ENCODE measurements at regions not wholly inside any gene's neighbourhood (a gene's known extent, or its start where the extent isn't known, plus 50 kb on each side); places are given as distances from the start of the nearest gene placed in this dataset.

GRCh38 chr1:185573677-185574076 lies 160.5 kb upstream of the HMCN1 start:
- ATAC-seq, result no peak
- TF ChIP-seq, protein P1, sequence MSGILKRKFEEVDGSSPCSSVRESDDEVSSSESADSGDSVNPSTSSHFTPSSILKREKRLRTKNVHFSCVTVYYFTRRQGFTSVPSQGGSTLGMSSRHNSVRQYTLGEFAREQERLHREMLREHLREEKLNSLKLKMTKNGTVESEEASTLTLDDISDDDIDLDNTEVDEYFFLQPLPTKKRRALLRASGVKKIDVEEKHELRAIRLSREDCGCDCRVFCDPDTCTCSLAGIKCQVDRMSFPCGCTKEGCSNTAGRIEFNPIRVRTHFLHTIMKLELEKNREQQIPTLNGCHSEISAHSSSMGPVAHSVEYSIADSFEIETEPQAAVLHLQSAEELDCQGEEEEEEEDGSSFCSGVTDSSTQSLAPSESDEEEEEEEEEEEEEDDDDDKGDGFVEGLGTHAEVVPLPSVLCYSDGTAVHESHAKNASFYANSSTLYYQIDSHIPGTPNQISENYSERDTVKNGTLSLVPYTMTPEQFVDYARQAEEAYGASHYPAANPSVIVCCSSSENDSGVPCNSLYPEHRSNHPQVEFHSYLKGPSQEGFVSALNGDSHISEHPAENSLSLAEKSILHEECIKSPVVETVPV (CRISPR knock-in tag; IDR thresholded peaks at IDR 0.05), result no peak
- TF ChIP-seq GLIS3 (CRISPR knock-in tag; IDR thresholded peaks at IDR 0.05), result no peak
- TF ChIP-seq, protein P2, sequence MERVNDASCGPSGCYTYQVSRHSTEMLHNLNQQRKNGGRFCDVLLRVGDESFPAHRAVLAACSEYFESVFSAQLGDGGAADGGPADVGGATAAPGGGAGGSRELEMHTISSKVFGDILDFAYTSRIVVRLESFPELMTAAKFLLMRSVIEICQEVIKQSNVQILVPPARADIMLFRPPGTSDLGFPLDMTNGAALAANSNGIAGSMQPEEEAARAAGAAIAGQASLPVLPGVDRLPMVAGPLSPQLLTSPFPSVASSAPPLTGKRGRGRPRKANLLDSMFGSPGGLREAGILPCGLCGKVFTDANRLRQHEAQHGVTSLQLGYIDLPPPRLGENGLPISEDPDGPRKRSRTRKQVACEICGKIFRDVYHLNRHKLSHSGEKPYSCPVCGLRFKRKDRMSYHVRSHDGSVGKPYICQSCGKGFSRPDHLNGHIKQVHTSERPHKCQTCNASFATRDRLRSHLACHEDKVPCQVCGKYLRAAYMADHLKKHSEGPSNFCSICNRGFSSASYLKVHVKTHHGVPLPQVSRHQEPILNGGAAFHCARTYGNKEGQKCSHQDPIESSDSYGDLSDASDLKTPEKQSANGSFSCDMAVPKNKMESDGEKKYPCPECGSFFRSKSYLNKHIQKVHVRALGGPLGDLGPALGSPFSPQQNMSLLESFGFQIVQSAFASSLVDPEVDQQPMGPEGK (CRISPR knock-in tag; IDR thresholded peaks at IDR 0.05; ENCODE audit: borderline replicate concordance), result no peak
- no peak for TF ChIP-seq SNAI2 (CRISPR knock-in tag; IDR thresholded peaks at IDR 0.05)
- no peak for TF ChIP-seq ARNTL (CRISPR knock-in tag; IDR thresholded peaks at IDR 0.05; ENCODE audit: borderline replicate concordance, low read depth)
- TF ChIP-seq, protein P3, sequence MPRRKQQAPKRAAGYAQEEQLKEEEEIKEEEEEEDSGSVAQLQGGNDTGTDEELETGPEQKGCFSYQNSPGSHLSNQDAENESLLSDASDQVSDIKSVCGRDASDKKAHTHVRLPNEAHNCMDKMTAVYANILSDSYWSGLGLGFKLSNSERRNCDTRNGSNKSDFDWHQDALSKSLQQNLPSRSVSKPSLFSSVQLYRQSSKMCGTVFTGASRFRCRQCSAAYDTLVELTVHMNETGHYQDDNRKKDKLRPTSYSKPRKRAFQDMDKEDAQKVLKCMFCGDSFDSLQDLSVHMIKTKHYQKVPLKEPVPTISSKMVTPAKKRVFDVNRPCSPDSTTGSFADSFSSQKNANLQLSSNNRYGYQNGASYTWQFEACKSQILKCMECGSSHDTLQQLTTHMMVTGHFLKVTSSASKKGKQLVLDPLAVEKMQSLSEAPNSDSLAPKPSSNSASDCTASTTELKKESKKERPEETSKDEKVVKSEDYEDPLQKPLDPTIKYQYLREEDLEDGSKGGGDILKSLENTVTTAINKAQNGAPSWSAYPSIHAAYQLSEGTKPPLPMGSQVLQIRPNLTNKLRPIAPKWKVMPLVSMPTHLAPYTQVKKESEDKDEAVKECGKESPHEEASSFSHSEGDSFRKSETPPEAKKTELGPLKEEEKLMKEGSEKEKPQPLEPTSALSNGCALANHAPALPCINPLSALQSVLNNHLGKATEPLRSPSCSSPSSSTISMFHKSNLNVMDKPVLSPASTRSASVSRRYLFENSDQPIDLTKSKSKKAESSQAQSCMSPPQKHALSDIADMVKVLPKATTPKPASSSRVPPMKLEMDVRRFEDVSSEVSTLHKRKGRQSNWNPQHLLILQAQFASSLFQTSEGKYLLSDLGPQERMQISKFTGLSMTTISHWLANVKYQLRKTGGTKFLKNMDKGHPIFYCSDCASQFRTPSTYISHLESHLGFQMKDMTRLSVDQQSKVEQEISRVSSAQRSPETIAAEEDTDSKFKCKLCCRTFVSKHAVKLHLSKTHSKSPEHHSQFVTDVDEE (CRISPR knock-in tag; IDR thresholded peaks at IDR 0.05), result no peak
- TF ChIP-seq OSR1 (CRISPR knock-in tag; IDR thresholded peaks at IDR 0.05), result no peak
- TF ChIP-seq ESRRG (CRISPR knock-in tag; IDR thresholded peaks at IDR 0.05), result no peak
- no peak for TF ChIP-seq TOX (CRISPR knock-in tag; IDR thresholded peaks at IDR 0.05; ENCODE audit: borderline replicate concordance)
- TF ChIP-seq ZNF70 (CRISPR knock-in tag; IDR thresholded peaks at IDR 0.05), result no peak
- TF ChIP-seq ZNF565 (CRISPR knock-in tag; conservative IDR thresholded peaks at IDR 0.05; ENCODE audit: low read depth), result no peak
- TF ChIP-seq, protein P4, sequence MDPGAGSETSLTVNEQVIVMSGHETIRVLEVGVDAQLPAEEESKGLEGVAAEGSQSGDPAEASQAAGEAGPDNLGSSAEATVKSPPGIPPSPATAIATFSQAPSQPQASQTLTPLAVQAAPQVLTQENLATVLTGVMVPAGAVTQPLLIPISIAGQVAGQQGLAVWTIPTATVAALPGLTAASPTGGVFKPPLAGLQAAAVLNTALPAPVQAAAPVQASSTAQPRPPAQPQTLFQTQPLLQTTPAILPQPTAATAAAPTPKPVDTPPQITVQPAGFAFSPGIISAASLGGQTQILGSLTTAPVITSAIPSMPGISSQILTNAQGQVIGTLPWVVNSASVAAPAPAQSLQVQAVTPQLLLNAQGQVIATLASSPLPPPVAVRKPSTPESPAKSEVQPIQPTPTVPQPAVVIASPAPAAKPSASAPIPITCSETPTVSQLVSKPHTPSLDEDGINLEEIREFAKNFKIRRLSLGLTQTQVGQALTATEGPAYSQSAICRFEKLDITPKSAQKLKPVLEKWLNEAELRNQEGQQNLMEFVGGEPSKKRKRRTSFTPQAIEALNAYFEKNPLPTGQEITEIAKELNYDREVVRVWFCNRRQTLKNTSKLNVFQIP (CRISPR knock-in tag; IDR thresholded peaks at IDR 0.05; ENCODE audit: borderline replicate concordance, low read depth), result no peak

DNA sequence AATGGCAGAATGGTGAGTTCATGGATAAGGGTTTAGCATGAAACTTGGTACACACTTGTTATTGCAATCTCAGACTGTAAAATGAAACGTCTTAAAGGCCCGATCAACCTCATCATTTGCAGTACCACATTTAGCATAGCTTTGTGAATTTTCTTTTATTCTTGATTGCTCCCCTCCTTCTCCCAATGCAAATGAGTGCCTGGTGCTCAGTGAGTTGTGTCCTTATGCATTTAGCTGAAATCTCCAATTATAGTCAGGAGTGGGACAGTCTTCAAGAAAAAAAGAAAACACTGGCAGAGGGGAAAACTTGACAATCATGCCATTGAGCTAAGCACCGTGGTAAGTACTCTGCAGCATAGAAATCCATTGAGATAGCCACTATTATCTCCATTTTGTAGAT lies 161.0 kb upstream of the HMCN1 start:
- no peak for ATAC-seq
- TF ChIP-seq RARB (CRISPR knock-in tag; IDR thresholded peaks at IDR 0.05) (no peak), ISL1 (CRISPR knock-in tag; IDR thresholded peaks at IDR 0.05) (no peak), BACH2 (CRISPR knock-in tag; IDR thresholded peaks at IDR 0.05; ENCODE audit: borderline replicate concordance) (no peak), ZNF70 (CRISPR knock-in tag; IDR thresholded peaks at IDR 0.05) (no peak), ZC3H10 (CRISPR knock-in tag; IDR thresholded peaks at IDR 0.05) (no peak), TCF4 (CRISPR knock-in tag; IDR thresholded peaks at IDR 0.05; ENCODE audit: borderline replicate concordance) (no peak), ZNF8 (CRISPR knock-in tag; IDR thresholded peaks at IDR 0.05) (no peak), PPARA (CRISPR knock-in tag; IDR thresholded peaks at IDR 0.05; ENCODE audit: borderline replicate concordance) (no peak)
- TF ChIP-seq, protein P4 (CRISPR knock-in tag; IDR thresholded peaks at IDR 0.05; ENCODE audit: borderline replicate concordance, low read depth), result no peak

DNA sequence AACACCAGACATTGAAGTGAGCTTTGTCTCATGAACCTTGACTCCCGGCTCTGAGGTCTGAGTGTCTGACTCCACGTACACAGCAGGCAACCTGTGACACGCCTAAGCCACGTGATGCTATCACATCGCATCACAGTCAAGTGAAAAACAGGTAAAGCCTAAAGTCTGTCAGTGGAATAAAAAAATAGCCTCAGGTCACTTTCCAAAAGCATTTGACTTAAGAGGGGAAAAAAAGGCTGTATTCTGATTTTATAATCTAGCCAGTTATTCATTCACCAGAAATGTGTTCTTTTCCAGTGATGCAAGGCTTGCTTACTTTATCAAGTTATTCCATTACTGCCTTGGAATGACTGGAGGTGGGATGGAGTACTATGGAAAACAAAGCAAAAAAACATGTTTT lies 163.2 kb upstream of the HMCN1 start:
- no peak for ATAC-seq
- TF ChIP-seq CSDC2 (CRISPR knock-in tag; IDR thresholded peaks at IDR 0.05) (no peak), SNAI2 (CRISPR knock-in tag; IDR thresholded peaks at IDR 0.05) (no peak), GLIS3 (CRISPR knock-in tag; IDR thresholded peaks at IDR 0.05) (no peak), ZFP30 (CRISPR knock-in tag; IDR thresholded peaks at IDR 0.05) (no peak), RARB (CRISPR knock-in tag; IDR thresholded peaks at IDR 0.05) (no peak), TOX (CRISPR knock-in tag; IDR thresholded peaks at IDR 0.05; ENCODE audit: borderline replicate concordance) (no peak), ZNF565 (CRISPR knock-in tag; conservative IDR thresholded peaks at IDR 0.05; ENCODE audit: low read depth) (no peak), ZC3H10 (CRISPR knock-in tag; IDR thresholded peaks at IDR 0.05) (no peak), ESRRG (CRISPR knock-in tag; IDR thresholded peaks at IDR 0.05) (no peak), ZNF70 (CRISPR knock-in tag; IDR thresholded peaks at IDR 0.05) (no peak), ARNTL (CRISPR knock-in tag; IDR thresholded peaks at IDR 0.05; ENCODE audit: borderline replicate concordance, low read depth) (no peak), PPARA (CRISPR knock-in tag; IDR thresholded peaks at IDR 0.05; ENCODE audit: borderline replicate concordance) (no peak), BACH2 (CRISPR knock-in tag; IDR thresholded peaks at IDR 0.05; ENCODE audit: borderline replicate concordance) (no peak), OSR1 (CRISPR knock-in tag; IDR thresholded peaks at IDR 0.05) (no peak)
- TF ChIP-seq, protein P2 (CRISPR knock-in tag; IDR thresholded peaks at IDR 0.05; ENCODE audit: borderline replicate concordance), result no peak
- TF ChIP-seq, protein P4 (CRISPR knock-in tag; IDR thresholded peaks at IDR 0.05; ENCODE audit: borderline replicate concordance, low read depth), result no peak

Data from SK-N-SH treated with all-trans-retinoic acid at 6 μM for 48 hours (cell line).